ENCODE measurements at regions not wholly inside any gene's neighbourhood (a gene's known extent, or its start where the extent isn't known, plus 50 kb on each side); places are given as distances from the start of the nearest gene placed in this dataset.

- no peak for FAIRE-seq
These were observed 87.0 kb downstream of the CD164 start for GRCh38 chr6:109295109-109295773.

GRCh38 chr6:109292983-109293586 lies 89.2 kb downstream of the CD164 start:
- no peak for FAIRE-seq

- no peak for FAIRE-seq
These were observed 89.8 kb downstream of the CD164 start for GRCh38 chr6:109292420-109292819.

GRCh38 chr6:109291902-109292301 lies 90.4 kb downstream of the CD164 start:
- no peak for FAIRE-seq

- no peak for FAIRE-seq
These were observed 91.9 kb downstream of the CD164 start for GRCh38 chr6:109290143-109290931.

- no peak for FAIRE-seq
These were observed 96.9 kb downstream of the CD164 start for GRCh38 chr6:109285366-109285765.

- FAIRE-seq, result no peak
These were observed 97.6 kb downstream of the CD164 start for GRCh38 chr6:109284675-109285074.

GRCh38 chr6:109282756-109283155 lies 99.5 kb downstream of the CD164 start:
- FAIRE-seq, result no peak

- no peak for FAIRE-seq
These were observed 102.6 kb downstream of the CD164 start for GRCh38 chr6:109279628-109280027.

- FAIRE-seq, result no peak
These were observed 110.6 kb downstream of the CD164 start for GRCh38 chr6:109271622-109272021.

GRCh38 chr6:109269953-109270517 lies 112.2 kb downstream of the CD164 start:
- FAIRE-seq, result no peak

- FAIRE-seq, result no peak
These were observed 113.2 kb downstream of the CD164 start for GRCh38 chr6:109269057-109269456.

- no peak for FAIRE-seq
These were observed 116.7 kb downstream of the CD164 start for GRCh38 chr6:109265530-109265929.

- no peak for FAIRE-seq
These were observed 118.2 kb downstream of the CD164 start for GRCh38 chr6:109263873-109264700.

GRCh38 chr6:109262261-109262660 lies 120.0 kb downstream of the CD164 start:
- no peak for FAIRE-seq

GRCh38 chr6:109261811-109262210 lies 120.5 kb downstream of the CD164 start:
- FAIRE-seq, result no peak

GRCh38 chr6:109260701-109261100 lies 121.6 kb downstream of the CD164 start:
- FAIRE-seq, result no peak

GRCh38 chr6:109260126-109260525 lies 122.1 kb downstream of the CD164 start:
- FAIRE-seq, result no peak

GRCh38 chr6:109258129-109258528 lies 124.1 kb downstream of the CD164 start:
- no peak for FAIRE-seq

GRCh38 chr6:109257494-109257893 lies 124.8 kb downstream of the CD164 start:
- FAIRE-seq, result no peak

GRCh38 chr6:109255946-109256640 lies 126.2 kb downstream of the CD164 start:
- no peak for FAIRE-seq

- FAIRE-seq, result no peak
These were observed 127.2 kb downstream of the CD164 start for GRCh38 chr6:109255087-109255486.

Data from colon (tissue), 2 donors.